ENCODE measurements at regions not wholly inside any gene's neighbourhood (a gene's known extent, or its start where the extent isn't known, plus 50 kb on each side); places are given as distances from the start of the nearest gene placed in this dataset.

- no peak for DNase-seq (ENCODE audit: low read depth in 2 of 2)
Observed at GRCh38 chr21:20639026-20639425, 359.2 kb upstream of the NCAM2 start.

- DNase-seq (ENCODE audit: low read depth in 2 of 2) = no peak
Observed at GRCh38 chr21:20641241-20641640, 357.0 kb upstream of the NCAM2 start.

- DNase-seq (ENCODE audit: low read depth in 2 of 2) = no peak
Observed at GRCh38 chr21:20642681-20643080, 355.5 kb upstream of the NCAM2 start.

GRCh38 chr21:20644552-20644951, 353.7 kb upstream of the NCAM2 start:
- no peak for DNase-seq (ENCODE audit: low read depth in 2 of 2)

- DNase-seq (ENCODE audit: low read depth in 2 of 2) = no peak
Observed at GRCh38 chr21:20645344-20645743, 352.9 kb upstream of the NCAM2 start.

- DNase-seq (ENCODE audit: low read depth in 2 of 2) = no peak
Observed at GRCh38 chr21:20646431-20647165, 351.6 kb upstream of the NCAM2 start.

GRCh38 chr21:20647607-20648006, 350.6 kb upstream of the NCAM2 start:
- DNase-seq (ENCODE audit: low read depth in 2 of 2) = no peak

GRCh38 chr21:20649231-20649630, 349.0 kb upstream of the NCAM2 start:
- DNase-seq (ENCODE audit: low read depth in 2 of 2) = no peak

GRCh38 chr21:20652846-20653245, 345.4 kb upstream of the NCAM2 start:
- no peak for DNase-seq (ENCODE audit: low read depth in 2 of 2)

- no peak for DNase-seq (ENCODE audit: low read depth in 2 of 2)
Observed at GRCh38 chr21:20661246-20661645, 337.0 kb upstream of the NCAM2 start.

- no peak for DNase-seq (ENCODE audit: low read depth in 2 of 2)
Observed at GRCh38 chr21:20661745-20662422, 336.3 kb upstream of the NCAM2 start.

- no peak for DNase-seq (ENCODE audit: low read depth in 2 of 2)
Observed at GRCh38 chr21:20662514-20662913, 335.7 kb upstream of the NCAM2 start.

GRCh38 chr21:20667931-20668330, 330.3 kb upstream of the NCAM2 start:
- no peak for DNase-seq (ENCODE audit: low read depth in 2 of 2)

GRCh38 chr21:20685475-20685874, 312.7 kb upstream of the NCAM2 start:
- DNase-seq (ENCODE audit: low read depth in 2 of 2) = no peak

- no peak for DNase-seq (ENCODE audit: low read depth in 2 of 2)
Observed at GRCh38 chr21:20698585-20698984, 299.6 kb upstream of the NCAM2 start.

- no peak for DNase-seq (ENCODE audit: low read depth in 2 of 2)
Observed at GRCh38 chr21:20701235-20701634, 297.0 kb upstream of the NCAM2 start.

- no peak for DNase-seq (ENCODE audit: low read depth in 2 of 2)
Observed at GRCh38 chr21:20703112-20703767, 295.0 kb upstream of the NCAM2 start.

GRCh38 chr21:20720623-20721022, 277.6 kb upstream of the NCAM2 start:
- DNase-seq (ENCODE audit: low read depth in 2 of 2) = no peak

GRCh38 chr21:20721151-20721550, 277.1 kb upstream of the NCAM2 start:
- no peak for DNase-seq (ENCODE audit: low read depth in 2 of 2)

- DNase-seq (ENCODE audit: low read depth in 2 of 2) = no peak
Observed at GRCh38 chr21:20728691-20729090, 269.5 kb upstream of the NCAM2 start.

GRCh38 chr21:20729376-20729775, 268.8 kb upstream of the NCAM2 start:
- no peak for DNase-seq (ENCODE audit: low read depth in 2 of 2)

- DNase-seq (ENCODE audit: low read depth in 2 of 2) = no peak
Observed at GRCh38 chr21:20730441-20730840, 267.8 kb upstream of the NCAM2 start.

- no peak for DNase-seq (ENCODE audit: low read depth in 2 of 2)
Observed at GRCh38 chr21:20735257-20735656, 263.0 kb upstream of the NCAM2 start.
